HCEC 1CT (cell line): ENCODE measurements at regions not wholly inside any gene's neighbourhood (a gene's known extent, or its start where the extent isn't known, plus 50 kb on each side); places are given as distances from the start of the nearest gene placed in this dataset.

Experiments
- DNase-seq: peaks from one replicate; pipeline ENCODE4 v3.0.0-alpha.2; 2017

- DNase-seq: no peak
Measured at GRCh38 chr3:124512881-124513609, 217.2 kb upstream of the UMPS start.

- no peak for DNase-seq
Measured at GRCh38 chr3:124513610-124513997, 216.6 kb upstream of the UMPS start.

- DNase-seq: no peak
Measured at GRCh38 chr3:124514683-124515082, 215.6 kb upstream of the UMPS start.

- no peak for DNase-seq
Measured at GRCh38 chr3:124516333-124516732, 213.9 kb upstream of the UMPS start.

GRCh38 chr3:124517306-124517705 is 212.9 kb upstream of the UMPS start:
- DNase-seq: no peak

GRCh38 chr3:124518350-124518749 is 211.9 kb upstream of the UMPS start:
- DNase-seq: no peak

GRCh38 chr3:124519591-124520194 is 210.6 kb upstream of the UMPS start:
- no peak for DNase-seq

GRCh38 chr3:124520970-124521369 is 209.3 kb upstream of the UMPS start:
- peak; percentile 1 for DNase-seq

GRCh38 chr3:124522082-124522625 is 208.1 kb upstream of the UMPS start:
- DNase-seq: no peak

GRCh38 chr3:124526601-124527000 is 203.7 kb upstream of the UMPS start:
- DNase-seq: no peak

GRCh38 chr3:124529826-124530571 is 200.3 kb upstream of the UMPS start:
- no peak for DNase-seq

- DNase-seq: no peak
Measured at GRCh38 chr3:124530916-124531315, 199.3 kb upstream of the UMPS start.

- DNase-seq: no peak
Measured at GRCh38 chr3:124532071-124532470, 198.2 kb upstream of the UMPS start.

- no peak for DNase-seq
Measured at GRCh38 chr3:124535306-124535705, 194.9 kb upstream of the UMPS start.

GRCh38 chr3:124540550-124541211 is 189.6 kb upstream of the UMPS start:
- no peak for DNase-seq

- no peak for DNase-seq
Measured at GRCh38 chr3:124542214-124542869, 187.9 kb upstream of the UMPS start.

- no peak for DNase-seq
Measured at GRCh38 chr3:124545891-124546290, 184.4 kb upstream of the UMPS start.

GRCh38 chr3:124552224-124552623 is 178.0 kb upstream of the UMPS start:
- DNase-seq: no peak

- DNase-seq: no peak
Measured at GRCh38 chr3:124553178-124553577, 177.1 kb upstream of the UMPS start.

GRCh38 chr3:124556636-124557035 is 173.6 kb upstream of the UMPS start:
- DNase-seq: no peak

- DNase-seq: peak; percentile 42
Measured at GRCh38 chr3:124557433-124558232, 172.6 kb upstream of the UMPS start.
